Activated CD4-positive, alpha-beta memory T cell treated with anti-CD3 and anti-CD28 coated beads for 36 hours (primary cell): ENCODE measurements at regions not wholly inside any gene's neighbourhood (a gene's known extent, or its start where the extent isn't known, plus 50 kb on each side); places are given as distances from the start of the nearest gene placed in this dataset.
A peak's percentile ranks its signal among the peaks of the same experiment; 100 is the strongest.
"Not testable (repeated sequence)": the region's sequence is repeated elsewhere in the genome, so short reads cannot be mapped to it uniquely, and the experiment has no call there.

ENCODE experiments used
- CTCF ChIA-PET: fragments of 350-600 bp; sonication (Branson Sonifier 250); formaldehyde crosslinking; loops from one replicate; lab custom pipeline; 2021; ENCODE audit warnings: antibody characterized with exemption, inconsistent platforms; lab: Charles Lee
- POLR2A ChIA-PET: fragments of 350-600 bp; sonication (Branson Sonifier 250); formaldehyde crosslinking; loops from one replicate; lab custom pipeline; 2021; ENCODE audit warnings: antibody characterized with exemption; lab: Charles Lee
- DNase-seq: peaks from one replicate; pipeline ENCODE4 v3.0.0-alpha.2; 2020
- H3K27ac Mint-ChIP-seq: one replicate; pipeline ENCODE4 v1.8.0; 2021; ENCODE audit warnings: mixed read lengths
- H3K27me3 Mint-ChIP-seq: one replicate; pipeline ENCODE4 v1.8.0; 2021; ENCODE audit warnings: mixed read lengths
- H3K36me3 Mint-ChIP-seq: one replicate; pipeline ENCODE4 v1.8.0; 2021; ENCODE audit warnings: mixed read lengths
- H3K4me1 Mint-ChIP-seq: one replicate; pipeline ENCODE4 v1.8.0; 2021; ENCODE audit warnings: low read depth, mixed read lengths
- H3K4me3 Mint-ChIP-seq: one replicate; pipeline ENCODE4 v1.8.0; 2021; ENCODE audit warnings: mild to moderate bottlenecking, mixed read lengths
- H3K9me3 Mint-ChIP-seq: one replicate; pipeline ENCODE4 v1.8.0; 2021; ENCODE audit warnings: mixed read lengths
- intact Hi-C: fragments of 100-400 bp; cut with micrococcal nuclease; formaldehyde crosslinking; loops from one replicate; pipeline ENCODE4 v1.15.1; 2023

DNA sequence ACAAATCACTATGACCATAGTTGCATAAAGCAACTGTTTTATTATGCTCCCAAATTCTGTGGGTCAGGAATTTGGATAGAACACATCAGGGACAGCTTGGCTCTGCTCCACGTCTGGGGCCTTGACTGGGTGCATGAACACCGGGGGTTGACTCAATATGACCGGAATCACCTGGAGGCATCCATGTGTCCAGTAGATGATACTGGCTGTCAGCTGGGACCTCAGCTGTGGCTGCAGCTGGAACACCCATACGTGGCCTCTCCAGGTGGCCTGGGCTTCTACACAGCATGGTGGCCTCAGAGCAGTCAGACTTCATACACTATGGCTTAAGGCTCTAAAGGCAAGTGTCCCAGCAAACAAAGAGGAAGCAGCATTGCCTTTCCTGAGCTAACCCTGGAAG, 113.4 kb downstream of the NRN1 start:
- no peaks in the 10 kb centered on the region for H3K9me3 Mint-ChIP-seq
- intact Hi-C loops = no loop called here
- POLR2A ChIA-PET = no interaction called here
- no peak for DNase-seq
- no peak overlapping the region for H3K27ac Mint-ChIP-seq
- no peak overlapping the region for H3K4me3 Mint-ChIP-seq
- CTCF ChIA-PET = no interaction called here
- peaks cover 3% of the 10 kb centered on the region for H3K4me1 Mint-ChIP-seq
- H3K36me3 Mint-ChIP-seq = no peaks in the 10 kb centered on the region
- H3K27me3 Mint-ChIP-seq = no peaks in the 10 kb centered on the region

DNA sequence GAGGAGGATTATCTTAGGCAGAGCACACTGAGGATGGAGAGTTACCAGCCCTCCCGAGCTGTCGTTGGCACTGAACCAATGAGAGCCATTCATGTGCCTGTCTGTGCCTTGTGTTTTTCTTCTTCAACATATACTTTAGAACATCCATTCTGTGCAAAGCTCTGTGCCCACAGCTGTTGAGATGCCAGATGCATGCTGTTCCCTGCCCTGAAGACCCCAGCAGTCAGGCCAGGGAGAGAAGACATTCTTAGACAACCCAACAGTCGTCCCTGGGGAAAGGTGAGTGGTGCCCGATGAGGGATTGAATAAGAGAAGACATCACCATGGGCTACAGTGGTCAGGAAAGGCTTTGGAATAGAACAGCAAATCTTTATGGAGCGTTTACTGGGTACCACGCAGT, 114.1 kb downstream of the NRN1 start:
- peaks cover 3% of the 10 kb centered on the region for H3K4me1 Mint-ChIP-seq
- H3K27me3 Mint-ChIP-seq = no peaks in the 10 kb centered on the region
- no peaks in the 10 kb centered on the region for H3K9me3 Mint-ChIP-seq
- ChIA-PET CTCF (no interaction called here), POLR2A (no interaction called here)
- peak overlapping the region; percentile 79 for H3K4me3 Mint-ChIP-seq
- no peaks in the 10 kb centered on the region for H3K36me3 Mint-ChIP-seq
- peak overlapping the region; percentile 53 for H3K27ac Mint-ChIP-seq
- intact Hi-C loops = no loop called here
- DNase-seq = no peak

DNA sequence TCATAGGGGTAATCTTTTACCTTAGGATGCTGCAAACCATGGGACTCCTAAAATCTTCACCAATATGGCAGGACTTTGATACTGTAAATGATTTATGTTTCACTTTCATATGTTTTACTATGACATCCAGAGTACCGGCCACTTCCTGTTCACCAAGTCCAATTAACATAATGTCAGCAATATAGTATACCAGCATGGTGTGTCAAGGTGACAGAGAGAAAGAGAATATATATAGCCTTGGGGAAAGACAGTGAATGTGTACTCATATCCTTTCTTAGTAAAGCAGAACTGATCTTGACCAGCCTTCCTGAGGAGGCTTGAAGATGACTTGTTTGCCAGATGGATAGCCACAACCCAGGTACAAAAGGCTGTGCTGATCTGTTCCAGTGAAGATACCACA, 127.9 kb downstream of the NRN1 start:
- DNase-seq = no peak
- H3K27me3 Mint-ChIP-seq = no peaks in the 10 kb centered on the region
- intact Hi-C loops = no loop called here
- CTCF ChIA-PET = no interaction called here
- H3K9me3 Mint-ChIP-seq = no peaks in the 10 kb centered on the region
- POLR2A ChIA-PET = no interaction called here
- H3K4me1 Mint-ChIP-seq = peaks cover 4% of the 10 kb centered on the region
- no peaks in the 10 kb centered on the region for H3K36me3 Mint-ChIP-seq
- H3K27ac Mint-ChIP-seq = no peak overlapping the region
- no peak overlapping the region for H3K4me3 Mint-ChIP-seq

DNA sequence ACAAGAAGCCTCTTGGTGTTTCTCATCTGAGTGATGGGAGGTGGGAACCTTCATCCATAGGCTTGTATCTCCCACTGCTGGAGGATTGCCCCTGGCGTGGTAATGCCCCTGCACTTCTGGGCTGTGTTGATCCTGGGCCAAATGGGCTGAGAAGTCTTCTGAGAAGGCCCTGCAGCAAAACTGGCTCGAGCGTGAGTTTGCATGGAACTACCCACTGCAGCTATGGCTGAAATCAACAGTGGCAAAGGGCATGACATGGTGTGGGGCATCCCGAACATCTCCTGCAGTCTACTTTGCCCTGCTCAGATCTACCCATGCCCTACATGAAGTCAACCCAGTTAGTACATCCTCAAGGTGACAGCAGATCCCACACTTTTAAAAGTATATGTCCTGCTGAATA, 130.6 kb downstream of the NRN1 start:
- DNase-seq = no peak
- ChIA-PET CTCF (interaction anchor here (1.4 kb wide), 1 partner anchor 405 kb away, joined by 6 read pairs; no protein-coding TSS in a partner anchor), POLR2A (no interaction called here)
- no peaks in the 10 kb centered on the region for H3K27me3 Mint-ChIP-seq
- H3K36me3 Mint-ChIP-seq = peaks cover 1% of the 10 kb centered on the region
- intact Hi-C loops = no loop called here
- H3K27ac Mint-ChIP-seq = no peak overlapping the region
- H3K4me3 Mint-ChIP-seq = no peak overlapping the region
- H3K4me1 Mint-ChIP-seq = peaks cover 13% of the 10 kb centered on the region
- peaks cover 11% of the 10 kb centered on the region for H3K9me3 Mint-ChIP-seq

DNA sequence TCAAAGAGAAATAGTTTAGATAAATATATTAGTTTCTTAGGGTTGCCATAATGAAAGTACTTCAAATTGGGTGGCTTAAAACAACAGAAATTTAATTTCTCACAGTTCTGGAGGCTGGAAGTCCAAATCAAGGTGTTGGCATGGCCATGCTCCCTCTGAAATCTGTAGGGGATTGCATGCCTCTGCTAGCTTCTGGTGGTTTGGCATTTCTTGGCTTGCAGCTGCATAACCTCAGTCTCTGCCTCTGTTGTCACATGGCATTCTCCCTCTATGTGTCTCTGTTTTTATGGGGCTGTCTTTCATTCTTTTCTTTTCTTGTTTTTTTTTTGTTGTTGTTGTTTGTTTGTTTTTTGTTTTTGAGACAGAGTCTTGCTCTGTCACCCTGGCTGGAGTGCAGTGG, 132.7 kb downstream of the NRN1 start:
- Mint-ChIP-seq H3K9me3 (peaks cover 12% of the 10 kb centered on the region), H3K4me1 (peaks cover 24% of the 10 kb centered on the region)
- H3K36me3 Mint-ChIP-seq, DNase-seq, H3K27ac Mint-ChIP-seq, H3K4me3 Mint-ChIP-seq, CTCF ChIA-PET, H3K27me3 Mint-ChIP-seq, POLR2A ChIA-PET: not testable (repeated sequence)
- intact Hi-C loops = loop anchor here (5.0 kb wide), 1 partner anchor 123 kb away; no protein-coding TSS in a partner anchor

DNA sequence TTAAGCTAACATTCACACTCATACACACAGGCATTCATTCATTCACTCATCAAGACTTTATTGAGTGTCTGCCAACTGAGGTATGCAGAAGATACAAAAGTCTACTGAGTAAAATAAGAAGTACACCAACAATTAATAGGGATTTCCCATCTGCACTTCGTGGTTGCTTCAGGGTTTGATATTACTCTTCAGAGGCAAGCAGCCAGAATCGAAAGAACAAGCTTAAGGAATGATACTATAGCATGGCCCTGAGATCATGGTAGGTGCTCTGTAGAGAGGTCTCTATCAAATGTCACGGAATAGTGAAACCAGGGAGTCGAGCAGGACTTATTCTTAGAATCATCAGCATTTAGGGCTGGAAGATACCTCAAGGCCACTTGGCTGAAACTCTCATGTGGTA, 135.4 kb downstream of the NRN1 start:
- DNase-seq = no peak
- Mint-ChIP-seq H3K27ac (no peak overlapping the region), H3K4me3 (no peak overlapping the region), H3K9me3 (peaks cover 12% of the 10 kb centered on the region), H3K36me3 (peaks cover 3% of the 10 kb centered on the region), H3K4me1 (peaks cover 41% of the 10 kb centered on the region), H3K27me3 (no peaks in the 10 kb centered on the region)
- intact Hi-C loops = loop anchor here (5.0 kb wide), 1 partner anchor 126 kb away; no protein-coding TSS in a partner anchor
- ChIA-PET CTCF (no interaction called here), POLR2A (no interaction called here)

DNA sequence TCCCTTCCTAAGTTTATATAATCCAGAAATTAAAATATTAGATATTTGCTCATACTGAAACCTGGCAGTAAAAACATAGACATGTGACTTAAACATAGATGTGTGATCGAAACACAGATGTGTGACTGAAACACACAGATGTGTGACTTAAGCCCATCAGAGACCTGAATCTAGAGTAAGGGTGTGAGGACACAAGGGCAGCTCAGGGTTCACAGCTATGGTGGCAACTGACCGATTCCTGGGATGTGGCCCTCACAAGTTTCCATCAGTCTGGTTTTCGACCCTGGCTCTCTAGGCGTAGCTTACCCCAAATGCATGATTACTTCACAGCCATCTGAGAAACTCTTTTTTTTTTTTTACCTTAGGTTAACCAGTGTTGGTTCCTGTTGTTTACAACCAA, 137.0 kb downstream of the NRN1 start:
- no peak for DNase-seq
- CTCF ChIA-PET = no interaction called here
- Mint-ChIP-seq H3K4me1 (peaks cover 54% of the 10 kb centered on the region), H3K9me3 (peaks cover 20% of the 10 kb centered on the region), H3K27me3 (no peaks in the 10 kb centered on the region), H3K27ac (no peak overlapping the region), H3K4me3 (no peak overlapping the region), H3K36me3 (peaks cover 9% of the 10 kb centered on the region)
- intact Hi-C loops = loop anchor here (5.0 to 10.0 kb wide), 2 partner anchors 128 to 645 kb away; no protein-coding TSS in a partner anchor
- POLR2A ChIA-PET = no interaction called here

DNA sequence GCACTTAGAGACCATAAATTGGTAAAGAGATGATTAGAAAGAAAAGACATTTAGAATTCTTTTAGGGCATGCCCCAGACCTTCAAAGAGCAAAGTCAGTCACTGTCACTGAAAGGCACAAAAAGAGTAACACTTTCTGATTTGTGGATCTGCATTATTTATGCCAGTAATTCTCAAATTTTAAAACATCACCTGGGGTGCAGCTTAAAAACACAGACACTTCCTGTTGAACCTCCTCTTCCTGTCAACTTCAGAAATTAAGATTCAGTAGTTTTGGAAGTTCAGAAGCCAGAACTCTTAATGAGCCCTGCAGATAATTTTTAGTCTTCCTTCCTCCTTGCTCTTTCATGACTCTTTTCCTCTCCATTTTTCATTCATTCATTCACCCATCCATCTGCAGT, 137.5 kb downstream of the NRN1 start:
- Mint-ChIP-seq H3K9me3 (peaks cover 20% of the 10 kb centered on the region), H3K27ac (no peak overlapping the region), H3K27me3 (no peaks in the 10 kb centered on the region), H3K4me1 (peaks cover 54% of the 10 kb centered on the region), H3K4me3 (no peak overlapping the region), H3K36me3 (peaks cover 9% of the 10 kb centered on the region)
- CTCF ChIA-PET = no interaction called here
- intact Hi-C loops = loop anchor here (10.0 kb wide), 1 partner anchor 646 kb away; no protein-coding TSS in a partner anchor
- POLR2A ChIA-PET = no interaction called here
- DNase-seq = no peak

DNA sequence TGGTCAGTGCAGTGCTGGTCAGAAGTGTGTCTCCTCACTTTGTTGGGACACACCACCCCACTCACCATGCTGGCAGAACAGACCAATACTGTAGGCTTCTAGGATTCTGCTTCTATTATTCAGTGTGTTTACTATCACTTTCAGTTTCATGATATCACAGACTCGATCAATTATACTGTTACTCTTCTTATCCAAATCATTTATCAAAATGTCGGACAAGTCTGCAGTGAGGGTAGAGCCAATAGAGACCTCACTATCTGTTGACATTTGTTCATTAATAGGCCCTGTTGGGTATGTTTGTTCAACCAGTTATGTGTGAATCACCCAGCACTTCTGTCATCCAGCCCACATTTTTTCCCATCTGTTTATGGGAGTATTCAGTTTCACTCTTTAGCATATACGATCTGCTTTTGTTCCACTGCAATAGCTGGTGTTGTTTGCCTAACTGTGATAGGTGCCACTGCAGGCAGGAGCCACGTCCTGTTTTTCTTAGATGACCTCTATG, 140.1 kb downstream of the NRN1 start:
- Mint-ChIP-seq H3K9me3 (peaks cover 12% of the 10 kb centered on the region), H3K4me1 (peaks cover 49% of the 10 kb centered on the region), H3K4me3 (peak overlapping the region; percentile 73), H3K36me3 (peaks cover 9% of the 10 kb centered on the region), H3K27me3 (no peaks in the 10 kb centered on the region), H3K27ac (peak overlapping the region; percentile 79)
- intact Hi-C loops = loop anchor here (1.0 to 10.0 kb wide), 2 partner anchors 15 to 648 kb away; no protein-coding TSS in a partner anchor
- DNase-seq = peak; percentile 44
- CTCF ChIA-PET = no interaction called here
- POLR2A ChIA-PET = no interaction called here

DNA sequence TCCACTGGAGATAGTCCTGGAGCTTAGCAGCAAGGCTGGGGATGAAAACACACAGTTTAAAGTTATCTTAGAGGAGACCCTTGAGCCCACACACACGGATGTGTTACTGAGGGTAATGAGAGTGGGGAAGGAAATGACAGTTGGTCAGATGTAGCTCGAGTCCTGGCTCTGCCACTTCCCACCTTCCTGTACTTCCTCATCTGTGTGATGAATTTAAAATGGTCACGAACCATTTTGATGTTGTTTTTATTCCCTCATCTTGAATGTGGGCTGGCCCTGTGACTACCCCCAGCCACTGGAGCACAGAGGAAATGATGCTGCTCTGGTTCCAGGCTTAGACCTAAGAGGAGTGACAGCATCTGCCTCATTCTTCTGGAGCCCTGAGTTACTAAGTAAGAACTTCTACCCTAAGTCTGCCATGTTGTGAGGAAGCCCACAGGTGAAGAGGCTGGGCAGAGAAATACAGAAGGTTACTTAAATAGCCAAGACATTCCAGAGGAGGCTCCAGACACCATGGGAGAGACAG, 141.2 kb downstream of the NRN1 start:
- peak overlapping the region; percentile 47 for H3K27ac Mint-ChIP-seq
- CTCF ChIA-PET = no interaction called here
- peaks cover 8% of the 10 kb centered on the region for H3K9me3 Mint-ChIP-seq
- no peaks in the 10 kb centered on the region for H3K27me3 Mint-ChIP-seq
- POLR2A ChIA-PET = no interaction called here
- peaks cover 7% of the 10 kb centered on the region for H3K36me3 Mint-ChIP-seq
- peak; percentile 31 for DNase-seq
- intact Hi-C loops = loop anchor here (1.0 to 10.0 kb wide), 2 partner anchors 14 to 649 kb away; no protein-coding TSS in a partner anchor
- H3K4me1 Mint-ChIP-seq = peaks cover 49% of the 10 kb centered on the region
- H3K4me3 Mint-ChIP-seq = no peak overlapping the region

DNA sequence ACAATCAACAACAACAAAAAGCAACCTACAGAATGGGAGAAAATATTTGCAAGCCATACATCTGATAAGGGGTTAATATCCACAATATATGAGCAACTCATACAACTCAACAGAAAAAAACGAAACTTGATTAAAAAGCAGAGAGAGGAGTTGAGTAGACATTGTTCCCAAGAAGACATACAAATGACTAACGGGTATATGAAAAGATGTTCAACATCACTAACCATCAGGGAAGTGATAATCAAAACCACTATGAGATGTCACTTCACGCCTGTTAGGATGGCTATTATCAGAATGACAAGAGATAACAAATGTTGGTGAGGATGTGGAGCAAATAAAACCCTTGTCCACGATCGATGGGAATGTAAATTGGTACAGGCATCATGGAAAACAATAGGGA, 145.9 kb downstream of the NRN1 start:
- DNase-seq = no peak
- CTCF ChIA-PET = no interaction called here
- intact Hi-C loops = loop anchor here (10.0 kb wide), 1 partner anchor 654 kb away; no protein-coding TSS in a partner anchor
- Mint-ChIP-seq H3K4me3 (no peak overlapping the region), H3K4me1 (peaks cover 19% of the 10 kb centered on the region), H3K9me3 (peaks cover 8% of the 10 kb centered on the region), H3K27ac (no peak overlapping the region), H3K27me3 (no peaks in the 10 kb centered on the region), H3K36me3 (peaks cover 3% of the 10 kb centered on the region)
- POLR2A ChIA-PET = no interaction called here

DNA sequence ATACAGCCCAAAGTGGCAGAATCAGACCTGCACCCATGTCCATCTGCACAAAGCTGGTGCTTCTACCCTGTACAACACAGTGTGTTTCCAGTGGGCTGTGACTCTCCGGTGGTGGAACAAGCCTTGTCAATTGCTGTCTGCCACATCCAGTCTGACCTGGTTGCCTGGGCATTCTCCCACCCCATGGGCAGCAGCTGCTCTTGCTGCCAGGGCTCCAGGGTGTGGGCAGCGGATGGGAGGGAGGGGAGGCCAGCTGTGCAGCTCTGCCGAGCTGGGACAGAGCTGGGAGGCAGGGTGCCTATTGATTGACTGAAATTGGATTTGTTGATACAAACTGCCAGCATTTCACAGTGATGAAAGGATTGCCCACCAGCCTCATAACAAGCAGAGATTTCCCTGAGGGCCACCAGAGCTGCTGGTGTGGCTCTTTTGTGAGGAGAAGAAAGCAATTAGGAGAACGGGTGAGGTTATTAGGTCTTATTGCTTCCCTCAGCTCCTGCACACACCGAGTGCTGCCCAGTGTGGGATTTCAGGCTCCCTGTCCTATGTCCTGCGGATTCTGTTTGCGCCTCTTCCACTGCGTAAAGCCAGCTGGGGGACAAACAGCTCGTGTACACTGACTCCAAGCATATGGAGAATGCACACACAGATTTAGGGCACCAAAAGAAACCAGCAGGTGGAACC, 150.8 kb downstream of the NRN1 start:
- no peak overlapping the region for H3K4me3 Mint-ChIP-seq
- H3K27ac Mint-ChIP-seq = no peak overlapping the region
- H3K4me1 Mint-ChIP-seq = peaks cover 10% of the 10 kb centered on the region
- no peak for DNase-seq
- ChIA-PET POLR2A (no interaction called here), CTCF (no interaction called here)
- no peaks in the 10 kb centered on the region for H3K27me3 Mint-ChIP-seq
- H3K9me3 Mint-ChIP-seq = no peaks in the 10 kb centered on the region
- H3K36me3 Mint-ChIP-seq = no peaks in the 10 kb centered on the region
- intact Hi-C loops = no loop called here
